Karpas-422 (cell line): ENCODE measurements at regions not wholly inside any gene's neighbourhood (a gene's known extent, or its start where the extent isn't known, plus 50 kb on each side); places are given as distances from the start of the nearest gene placed in this dataset.

Experiments
- DNase-seq: peaks from one replicate; pipeline ENCODE4 v3.0.0-alpha.2; 2015
- H2AFZ ChIP-seq: fragments of 200-600 bp; sonication (generic); 2 replicates; pipeline ENCODE4 v1.6.1; 2014; ENCODE audit warnings: antibody characterized with exemption, low read length, mixed read lengths
- H3K27ac ChIP-seq: fragments of 200-600 bp; sonication (generic); 2 replicates; pipeline ENCODE4 v1.5.1; 2014; ENCODE audit warnings: mild to moderate bottlenecking, low read length, moderate library complexity
- H3K27me3 ChIP-seq: fragments of 200-600 bp; sonication (generic); 2 replicates; pipeline ENCODE4 v1.6.1; 2014; ENCODE audit warnings: low read length, mixed read lengths
- H3K36me3 ChIP-seq: fragments of 200-600 bp; sonication (generic); 2 replicates; pipeline ENCODE4 v1.6.1; 2014; ENCODE audit warnings: low read length, mixed read lengths; ENCODE audit not compliant: insufficient read depth
- H3K4me1 ChIP-seq: fragments of 200-600 bp; sonication (generic); 2 replicates; pipeline ENCODE4 v1.6.1; 2014; ENCODE audit warnings: mild to moderate bottlenecking, low read length, mixed read lengths
- H3K4me2 ChIP-seq: fragments of 200-600 bp; sonication (generic); 2 replicates; pipeline ENCODE4 v1.6.1; 2014; ENCODE audit warnings: low read length, low read depth, mild to moderate bottlenecking; ENCODE audit not compliant: poor library complexity, severe bottlenecking
- H3K4me3 ChIP-seq: fragments of 200-600 bp; sonication (generic); 2 replicates; pipeline ENCODE4 v1.5.1; 2014; ENCODE audit warnings: mild to moderate bottlenecking, antibody characterized with exemption, low read length, mixed read lengths
- H3K79me2 ChIP-seq: fragments of 200-600 bp; sonication (generic); 2 replicates; pipeline ENCODE4 v1.6.1; 2014; ENCODE audit warnings: mild to moderate bottlenecking, low read length, mixed read lengths
- H3K9ac ChIP-seq: fragments of 200-600 bp; sonication (generic); 2 replicates; pipeline ENCODE4 v1.6.0; 2014; ENCODE audit warnings: low read length
- H3K9me2 ChIP-seq: fragments of 200-600 bp; sonication (generic), shearing (Covaris generic); replicated peaks from 2 replicates; pipeline ENCODE4 v1.6.0; 2014; ENCODE audit warnings: mild to moderate bottlenecking, low read length, moderate library complexity; ENCODE audit not compliant: insufficient read depth
- H3K9me3 ChIP-seq: fragments of 300-700, 200-600 bp; sonication (generic); 2 replicates; pipeline ENCODE4 v1.6.1; 2014; ENCODE audit warnings: low read length, mixed read lengths
- H4K20me1 ChIP-seq: fragments of 200-600 bp; sonication (generic); 2 replicates; pipeline ENCODE4 v1.6.1; 2014; ENCODE audit warnings: mild to moderate bottlenecking, antibody characterized with exemption, low read length, low read depth; ENCODE audit not compliant: insufficient read depth

DNA sequence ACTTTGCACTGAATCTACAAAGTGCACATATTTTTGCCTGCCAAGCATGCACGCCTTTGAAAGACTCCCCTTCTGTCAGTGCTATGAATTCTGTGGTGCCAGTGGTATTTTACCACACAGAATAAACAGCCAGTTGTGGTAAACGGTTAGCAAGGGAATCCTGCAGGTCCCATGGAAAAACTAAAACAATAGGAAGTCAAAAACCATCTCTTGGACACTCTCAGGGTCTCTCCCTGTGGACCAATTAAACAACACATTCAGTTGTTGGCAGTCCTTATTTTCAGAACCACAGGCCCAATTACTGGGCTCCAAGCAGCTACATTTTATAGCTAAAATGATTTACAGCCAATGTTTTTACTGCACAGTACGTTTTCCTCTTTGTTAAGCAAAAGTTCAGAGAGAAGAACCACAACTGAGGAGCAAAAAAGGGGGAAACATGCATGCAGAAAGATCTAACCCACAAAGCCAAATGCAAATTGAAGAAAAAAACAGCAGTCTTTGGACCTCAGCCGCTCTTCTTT lies 116.9 kb downstream of the KCTD12 start:
- H3K4me1 ChIP-seq = 0 out of 2 replicates have a peak, but pooled peaks cover 3% of the 10 kb centered on the region
- no peaks in the 10 kb centered on the region for H4K20me1 ChIP-seq
- peaks cover 3% of the 10 kb centered on the region; the same call in 1 of the 2 replicates for H3K27me3 ChIP-seq
- H3K9me3 ChIP-seq = no peaks in the 10 kb centered on the region
- H3K9me2 ChIP-seq = no peaks in the 10 kb centered on the region
- no peak overlapping the region for H2AFZ ChIP-seq
- no peaks in the 10 kb centered on the region for H3K79me2 ChIP-seq
- H3K4me3 ChIP-seq = no peak overlapping the region
- no peak overlapping the region for H3K9ac ChIP-seq
- H3K4me2 ChIP-seq = no peak overlapping the region
- no peak overlapping the region for H3K27ac ChIP-seq
- no peak for DNase-seq
- H3K36me3 ChIP-seq = no peaks in the 10 kb centered on the region

DNA sequence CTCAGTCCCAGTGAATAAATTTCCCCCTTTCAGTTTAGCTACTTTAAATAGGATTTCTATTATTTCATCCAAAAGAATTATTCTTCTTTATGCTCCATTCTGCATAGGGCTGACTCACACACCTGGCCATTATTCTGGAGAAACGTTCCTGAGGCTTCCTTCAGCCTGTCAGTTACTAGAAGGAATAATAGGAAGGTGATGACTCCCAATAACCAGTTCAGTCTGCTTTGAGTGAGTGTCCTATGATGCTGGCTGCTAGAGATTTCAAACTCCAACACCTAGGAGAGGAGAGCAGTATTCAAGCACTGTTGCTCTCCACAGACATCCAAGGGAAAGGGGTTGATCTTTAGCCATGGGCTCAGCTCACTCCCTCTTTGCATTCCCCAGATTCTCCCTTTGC lies 117.8 kb downstream of the KCTD12 start:
- H3K79me2 ChIP-seq = no peaks in the 10 kb centered on the region
- no peak for DNase-seq

DNA sequence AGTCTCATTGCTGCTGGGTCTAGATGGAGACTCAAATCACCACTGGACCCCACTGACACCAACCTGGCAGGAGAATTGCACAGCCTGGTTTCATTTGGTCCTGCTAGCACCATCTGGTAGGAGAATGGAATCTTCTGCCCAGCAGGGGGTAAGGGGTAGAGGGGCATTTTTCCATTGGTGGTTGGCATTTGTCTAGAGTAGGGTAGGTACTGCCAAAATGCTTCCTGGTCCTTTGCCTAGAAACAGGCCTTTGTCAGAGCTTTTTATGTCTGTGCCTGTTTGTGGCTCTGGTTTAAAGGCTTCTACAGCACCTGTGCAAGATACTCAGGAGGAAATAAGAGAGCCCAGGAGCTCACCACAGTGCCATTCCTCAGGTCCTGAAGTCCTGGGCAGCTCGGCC lies 121.3 kb downstream of the KCTD12 start:
- no peak overlapping the region for H3K27ac ChIP-seq
- no peak overlapping the region for H3K4me3 ChIP-seq
- H3K4me2 ChIP-seq = no peak overlapping the region
- DNase-seq = no peak
- no peak overlapping the region for H3K9ac ChIP-seq
- no peaks in the 10 kb centered on the region for H3K9me2 ChIP-seq
- no peak overlapping the region; the same call in 1 of the 2 replicates for H2AFZ ChIP-seq
- no peaks in the 10 kb centered on the region for H3K9me3 ChIP-seq
- peaks cover 3% of the 10 kb centered on the region; the same call in 1 of the 2 replicates for H3K27me3 ChIP-seq
- H3K4me1 ChIP-seq = 0 out of 2 replicates have a peak, but pooled peaks cover 3% of the 10 kb centered on the region
- H3K36me3 ChIP-seq = no peaks in the 10 kb centered on the region
- H3K79me2 ChIP-seq = no peaks in the 10 kb centered on the region
- H4K20me1 ChIP-seq = no peaks in the 10 kb centered on the region

More for the DNA sequence above, 117.8 kb downstream of the KCTD12 start:
- Histone ChIP-seq H4K20me1 (no peaks in the 10 kb centered on the region), H3K9me3 (no peaks in the 10 kb centered on the region), H3K4me3 (no peak overlapping the region), H3K27me3 (peaks cover 3% of the 10 kb centered on the region; the same call in 1 of the 2 replicates), H3K4me2 (no peak overlapping the region), H3K9me2 (no peaks in the 10 kb centered on the region), H3K36me3 (no peaks in the 10 kb centered on the region), H3K4me1 (0 out of 2 replicates have a peak, but pooled peaks cover 3% of the 10 kb centered on the region), H2AFZ (no peak overlapping the region), H3K27ac (no peak overlapping the region), H3K9ac (no peak overlapping the region)

DNA sequence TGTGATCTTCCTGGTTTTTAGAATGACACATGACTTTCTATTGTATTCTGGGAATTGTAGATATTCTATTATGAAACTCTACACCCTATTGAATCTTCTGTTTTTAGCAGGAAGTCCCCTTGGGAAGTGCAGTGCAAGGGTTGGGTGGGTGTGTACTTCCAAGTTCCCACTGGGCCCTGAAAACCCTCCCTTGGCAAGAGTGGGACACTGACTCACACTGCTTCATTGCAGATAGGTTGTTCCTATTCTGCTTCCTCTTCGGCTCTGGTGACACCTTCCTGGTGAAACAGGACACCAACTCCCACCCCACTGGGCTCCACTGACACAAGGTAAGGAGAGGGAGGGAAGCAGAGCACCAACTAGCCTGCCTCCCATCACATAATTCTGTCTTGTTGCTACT lies 121.8 kb downstream of the KCTD12 start:
- Histone ChIP-seq H3K9me3 (no peaks in the 10 kb centered on the region), H3K9ac (no peak overlapping the region), H3K4me3 (no peak overlapping the region), H4K20me1 (no peaks in the 10 kb centered on the region), H3K27ac (no peak overlapping the region), H3K9me2 (no peaks in the 10 kb centered on the region), H3K79me2 (no peaks in the 10 kb centered on the region), H3K4me1 (0 out of 2 replicates have a peak, but pooled peaks cover under 1% of the 10 kb centered on the region), H2AFZ (no peak overlapping the region; the same call in 1 of the 2 replicates), H3K27me3 (peaks cover 3% of the 10 kb centered on the region; the same call in 1 of the 2 replicates), H3K4me2 (no peak overlapping the region), H3K36me3 (no peaks in the 10 kb centered on the region)
- DNase-seq = no peak

DNA sequence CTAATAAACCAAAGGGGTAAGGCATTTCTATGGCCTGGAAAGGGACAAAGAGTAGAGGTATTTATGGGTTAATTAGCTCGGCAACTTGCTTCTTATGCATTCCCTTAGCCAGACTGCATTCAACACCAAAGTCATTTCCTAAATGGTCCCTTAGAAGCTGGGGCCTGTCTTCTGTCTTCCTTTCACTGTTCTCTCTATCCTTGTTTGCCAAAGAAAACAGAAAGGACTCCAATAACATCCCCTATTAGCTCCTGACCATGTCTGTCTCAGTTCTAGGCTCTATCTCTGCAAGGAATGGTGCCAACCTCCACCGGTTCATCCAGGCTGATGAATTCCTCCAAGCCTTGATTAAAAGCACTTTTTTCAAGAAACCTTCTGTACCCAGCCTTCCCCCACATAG lies 123.5 kb downstream of the KCTD12 start:
- Histone ChIP-seq H3K9ac (no peak overlapping the region), H3K27me3 (no peaks in the 10 kb centered on the region)

GRCh38 chr13:76759877-76760276 lies 126.3 kb downstream of the KCTD12 start:
- no peaks in the 10 kb centered on the region for H3K36me3 ChIP-seq
- H3K9me2 ChIP-seq = no peaks in the 10 kb centered on the region
- no peak for DNase-seq
- H4K20me1 ChIP-seq = no peaks in the 10 kb centered on the region
- no peak overlapping the region for H3K27ac ChIP-seq
- no peaks in the 10 kb centered on the region for H3K79me2 ChIP-seq
- no peak overlapping the region for H3K9ac ChIP-seq
- no peaks in the 10 kb centered on the region for H3K4me1 ChIP-seq
- H3K9me3 ChIP-seq = no peaks in the 10 kb centered on the region
- no peaks in the 10 kb centered on the region for H3K27me3 ChIP-seq
- no peak overlapping the region for H3K4me3 ChIP-seq
- H3K4me2 ChIP-seq = no peak overlapping the region
- H2AFZ ChIP-seq = no peak overlapping the region

More for the DNA sequence above, 123.5 kb downstream of the KCTD12 start:
- Histone ChIP-seq H3K4me2 (no peak overlapping the region), H3K4me1 (no peaks in the 10 kb centered on the region), H2AFZ (no peak overlapping the region), H3K79me2 (no peaks in the 10 kb centered on the region), H3K9me3 (no peaks in the 10 kb centered on the region), H3K4me3 (no peak overlapping the region), H3K9me2 (no peaks in the 10 kb centered on the region), H3K27ac (no peak overlapping the region), H3K36me3 (no peaks in the 10 kb centered on the region), H4K20me1 (no peaks in the 10 kb centered on the region)
- no peak for DNase-seq

GRCh38 chr13:76758738-76759137 lies 127.5 kb downstream of the KCTD12 start:
- no peak for DNase-seq
- H3K4me3 ChIP-seq = no peak overlapping the region
- H3K4me2 ChIP-seq = no peak overlapping the region
- H3K9me3 ChIP-seq = no peaks in the 10 kb centered on the region
- H3K36me3 ChIP-seq = no peaks in the 10 kb centered on the region
- no peaks in the 10 kb centered on the region for H3K9me2 ChIP-seq
- no peaks in the 10 kb centered on the region for H3K4me1 ChIP-seq
- H2AFZ ChIP-seq = no peak overlapping the region
- no peaks in the 10 kb centered on the region for H3K79me2 ChIP-seq
- no peaks in the 10 kb centered on the region for H3K27me3 ChIP-seq
- no peak overlapping the region for H3K27ac ChIP-seq
- H4K20me1 ChIP-seq = no peaks in the 10 kb centered on the region
- no peak overlapping the region for H3K9ac ChIP-seq

- Histone ChIP-seq H3K27me3 (no peaks in the 10 kb centered on the region), H3K36me3 (no peaks in the 10 kb centered on the region), H3K4me2 (no peak overlapping the region), H3K27ac (no peak overlapping the region), H3K9me3 (no peaks in the 10 kb centered on the region), H2AFZ (no peak overlapping the region), H4K20me1 (no peaks in the 10 kb centered on the region), H3K4me1 (no peaks in the 10 kb centered on the region), H3K4me3 (no peak overlapping the region), H3K79me2 (no peaks in the 10 kb centered on the region), H3K9me2 (no peaks in the 10 kb centered on the region), H3K9ac (no peak overlapping the region)
- no peak for DNase-seq
These were observed 127.9 kb downstream of the KCTD12 start for GRCh38 chr13:76758257-76758656.
